Stimulated activated naive CD8-positive, alpha-beta T cell treated with anti-CD3 and anti-CD28 coated beads, Interleukin-15, Interleukin-2, amounts not matched to agents 100 ng/mL and 50 ng/mL, for 24 hours (primary cell): ENCODE measurements at regions not wholly inside any gene's neighbourhood (a gene's known extent, or its start where the extent isn't known, plus 50 kb on each side); places are given as distances from the start of the nearest gene placed in this dataset.

Experiments used
- H3K27ac Mint-ChIP-seq: one replicate; pipeline ENCODE4 v1.8.0; 2021; ENCODE audit warnings: mild to moderate bottlenecking, mixed read lengths
- H3K27me3 Mint-ChIP-seq: one replicate; pipeline ENCODE4 v1.8.0; 2021; ENCODE audit warnings: mixed read lengths
- H3K36me3 Mint-ChIP-seq: one replicate; pipeline ENCODE4 v1.8.0; 2021; ENCODE audit warnings: low read depth, mixed read lengths
- H3K4me1 Mint-ChIP-seq: one replicate; pipeline ENCODE4 v1.8.0; 2021; ENCODE audit warnings: low read depth, mixed read lengths
- H3K4me3 Mint-ChIP-seq: one replicate; pipeline ENCODE4 v1.8.0; 2021; ENCODE audit warnings: mild to moderate bottlenecking, mixed read lengths
- H3K9me3 Mint-ChIP-seq: one replicate; pipeline ENCODE4 v1.8.0; 2021; ENCODE audit warnings: mixed read lengths

- Mint-ChIP-seq H3K36me3 (no peaks in the 10 kb centered on the region), H3K27ac (no peak overlapping the region), H3K4me1 (no peaks in the 10 kb centered on the region), H3K27me3 (no peaks in the 10 kb centered on the region), H3K4me3 (no peak overlapping the region), H3K9me3 (no peaks in the 10 kb centered on the region)
These were observed 1487.7 kb downstream of the EFNB2 start for GRCh38 chr13:105047676-105048295.

GRCh38 chr13:105037110-105037509 is 1498.4 kb downstream of the EFNB2 start:
- peaks cover 5% of the 10 kb centered on the region for H3K9me3 Mint-ChIP-seq

GRCh38 chr13:105035092-105035491 is 1500.4 kb downstream of the EFNB2 start:
- Mint-ChIP-seq H3K4me3 (no peak overlapping the region), H3K9me3 (no peaks in the 10 kb centered on the region), H3K27ac (no peak overlapping the region), H3K27me3 (no peaks in the 10 kb centered on the region), H3K4me1 (no peaks in the 10 kb centered on the region), H3K36me3 (no peaks in the 10 kb centered on the region)

More at GRCh38 chr13:105037110-105037509, 1498.4 kb downstream of the EFNB2 start:
- Mint-ChIP-seq H3K4me1 (no peaks in the 10 kb centered on the region), H3K36me3 (no peaks in the 10 kb centered on the region), H3K27ac (no peak overlapping the region), H3K4me3 (no peak overlapping the region), H3K27me3 (no peaks in the 10 kb centered on the region)

- Mint-ChIP-seq H3K27me3 (no peaks in the 10 kb centered on the region), H3K9me3 (no peaks in the 10 kb centered on the region), H3K4me1 (no peaks in the 10 kb centered on the region), H3K4me3 (no peak overlapping the region), H3K27ac (no peak overlapping the region), H3K36me3 (no peaks in the 10 kb centered on the region)
These were observed 1501.5 kb downstream of the EFNB2 start for GRCh38 chr13:105033999-105034398.

GRCh38 chr13:105031306-105031705 is 1504.2 kb downstream of the EFNB2 start:
- Mint-ChIP-seq H3K9me3 (no peaks in the 10 kb centered on the region), H3K4me3 (no peak overlapping the region), H3K27ac (no peak overlapping the region), H3K4me1 (no peaks in the 10 kb centered on the region), H3K36me3 (no peaks in the 10 kb centered on the region), H3K27me3 (no peaks in the 10 kb centered on the region)

GRCh38 chr13:105030851-105031250 is 1504.6 kb downstream of the EFNB2 start:
- H3K27me3 Mint-ChIP-seq: no peaks in the 10 kb centered on the region
- H3K27ac Mint-ChIP-seq: no peak overlapping the region
- no peaks in the 10 kb centered on the region for H3K9me3 Mint-ChIP-seq
- no peaks in the 10 kb centered on the region for H3K36me3 Mint-ChIP-seq
- H3K4me1 Mint-ChIP-seq: no peaks in the 10 kb centered on the region
- H3K4me3 Mint-ChIP-seq: no peak overlapping the region

- Mint-ChIP-seq H3K4me1 (no peaks in the 10 kb centered on the region), H3K9me3 (peaks cover 5% of the 10 kb centered on the region), H3K27ac (no peak overlapping the region), H3K27me3 (no peaks in the 10 kb centered on the region), H3K4me3 (no peak overlapping the region), H3K36me3 (no peaks in the 10 kb centered on the region)
These were observed 1516.4 kb downstream of the EFNB2 start for GRCh38 chr13:105019073-105019472.

- Mint-ChIP-seq H3K27ac (no peak overlapping the region), H3K36me3 (no peaks in the 10 kb centered on the region), H3K4me1 (no peaks in the 10 kb centered on the region)
These were observed 1519.2 kb downstream of the EFNB2 start for GRCh38 chr13:105016266-105016665.

GRCh38 chr13:105008604-105009003 is 1526.9 kb downstream of the EFNB2 start:
- no peaks in the 10 kb centered on the region for H3K27me3 Mint-ChIP-seq
- H3K9me3 Mint-ChIP-seq: no peaks in the 10 kb centered on the region
- no peaks in the 10 kb centered on the region for H3K36me3 Mint-ChIP-seq
- H3K4me3 Mint-ChIP-seq: no peak overlapping the region
- no peak overlapping the region for H3K27ac Mint-ChIP-seq
- H3K4me1 Mint-ChIP-seq: no peaks in the 10 kb centered on the region

More at GRCh38 chr13:105016266-105016665, 1519.2 kb downstream of the EFNB2 start:
- H3K4me3 Mint-ChIP-seq: no peak overlapping the region
- no peaks in the 10 kb centered on the region for H3K9me3 Mint-ChIP-seq
- no peaks in the 10 kb centered on the region for H3K27me3 Mint-ChIP-seq

- Mint-ChIP-seq H3K9me3 (no peaks in the 10 kb centered on the region), H3K36me3 (no peaks in the 10 kb centered on the region), H3K4me1 (no peaks in the 10 kb centered on the region), H3K4me3 (no peak overlapping the region), H3K27ac (no peak overlapping the region), H3K27me3 (no peaks in the 10 kb centered on the region)
These were observed 1528.2 kb downstream of the EFNB2 start for GRCh38 chr13:105007166-105007808.

- H3K4me3 Mint-ChIP-seq: no peak overlapping the region
These were observed 1539.4 kb downstream of the EFNB2 start for GRCh38 chr13:104996022-104996421.

GRCh38 chr13:104993708-104994107 is 1541.8 kb downstream of the EFNB2 start:
- Mint-ChIP-seq H3K4me3 (no peak overlapping the region), H3K4me1 (no peaks in the 10 kb centered on the region), H3K27ac (no peak overlapping the region), H3K9me3 (no peaks in the 10 kb centered on the region), H3K27me3 (no peaks in the 10 kb centered on the region), H3K36me3 (no peaks in the 10 kb centered on the region)

More at GRCh38 chr13:104996022-104996421, 1539.4 kb downstream of the EFNB2 start:
- no peaks in the 10 kb centered on the region for H3K9me3 Mint-ChIP-seq
- no peaks in the 10 kb centered on the region for H3K36me3 Mint-ChIP-seq
- no peaks in the 10 kb centered on the region for H3K27me3 Mint-ChIP-seq
- H3K27ac Mint-ChIP-seq: no peak overlapping the region
- no peaks in the 10 kb centered on the region for H3K4me1 Mint-ChIP-seq

GRCh38 chr13:104987621-104988020 is 1547.8 kb downstream of the EFNB2 start:
- peaks cover 19% of the 10 kb centered on the region for H3K4me1 Mint-ChIP-seq

GRCh38 chr13:104984296-104984818 is 1551.1 kb downstream of the EFNB2 start:
- Mint-ChIP-seq H3K4me1 (peaks cover 19% of the 10 kb centered on the region), H3K27me3 (no peaks in the 10 kb centered on the region), H3K4me3 (peak overlapping the region; percentile 15), H3K9me3 (no peaks in the 10 kb centered on the region), H3K36me3 (no peaks in the 10 kb centered on the region), H3K27ac (peak overlapping the region; percentile 79)

More at GRCh38 chr13:104987621-104988020, 1547.8 kb downstream of the EFNB2 start:
- Mint-ChIP-seq H3K4me3 (no peak overlapping the region), H3K27me3 (no peaks in the 10 kb centered on the region), H3K36me3 (no peaks in the 10 kb centered on the region), H3K9me3 (no peaks in the 10 kb centered on the region), H3K27ac (no peak overlapping the region)

- Mint-ChIP-seq H3K4me3 (no peak overlapping the region), H3K9me3 (no peaks in the 10 kb centered on the region), H3K36me3 (no peaks in the 10 kb centered on the region), H3K27ac (no peak overlapping the region), H3K4me1 (peaks cover 19% of the 10 kb centered on the region), H3K27me3 (no peaks in the 10 kb centered on the region)
These were observed 1551.9 kb downstream of the EFNB2 start for GRCh38 chr13:104983601-104984000.
